ENCODE measurements at regions not wholly inside any gene's neighbourhood (a gene's known extent, or its start where the extent isn't known, plus 50 kb on each side); places are given as distances from the start of the nearest gene placed in this dataset.

- TF ChIP-seq CTCF (IDR thresholded peaks at IDR 0.05; ENCODE audit: extremely low read depth in 1 of 2, insufficient read depth in 1 of 2, low read depth in 1 of 2, low read length in 2 of 2) (no peak), EZH2 (IDR thresholded peaks at IDR 0.05; ENCODE audit: borderline replicate concordance, low read depth, low read length, severe bottlenecking) (no peak), POLR2AphosphoS5 (IDR thresholded peaks at IDR 0.05; ENCODE audit: insufficient read depth, low read depth, low read length) (no peak), POLR2A (IDR thresholded peaks at IDR 0.05; ENCODE audit: low read depth, low read length) (no peak), JUN (IDR thresholded peaks at IDR 0.05; ENCODE audit: borderline replicate concordance, insufficient read depth, insufficient read length, low read depth) (no peak), MYC (IDR thresholded peaks at IDR 0.05; ENCODE audit: low read depth, low read length) (no peak)
Measured at GRCh38 chr18:41693008-41693407, 262.0 kb upstream of the PIK3C3 start.

Measured in endothelial cell of umbilical vein (primary cell).